ENCODE measurements at regions not wholly inside any gene's neighbourhood (a gene's known extent, or its start where the extent isn't known, plus 50 kb on each side); places are given as distances from the start of the nearest gene placed in this dataset.

DNA sequence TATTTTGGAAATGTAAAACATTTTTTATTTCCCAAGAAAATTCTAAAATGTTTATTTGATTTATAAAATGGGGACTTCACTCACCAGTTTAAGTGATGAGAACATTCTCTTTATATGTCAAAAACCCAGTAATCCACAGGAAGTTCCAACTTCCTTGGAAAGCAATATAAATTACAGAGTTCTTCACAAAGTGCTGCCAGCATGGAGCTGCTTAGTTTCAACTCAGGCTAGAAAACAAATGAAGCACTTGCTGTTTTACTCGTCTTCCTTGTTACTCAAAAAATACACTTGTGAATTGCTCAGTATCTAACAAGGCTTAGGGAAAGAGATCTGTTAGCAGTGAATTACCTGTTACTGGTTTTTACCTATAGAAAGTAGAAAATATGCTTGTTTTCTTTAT is 942.7 kb upstream of the MDGA2 start:
- TF ChIP-seq, protein P1, sequence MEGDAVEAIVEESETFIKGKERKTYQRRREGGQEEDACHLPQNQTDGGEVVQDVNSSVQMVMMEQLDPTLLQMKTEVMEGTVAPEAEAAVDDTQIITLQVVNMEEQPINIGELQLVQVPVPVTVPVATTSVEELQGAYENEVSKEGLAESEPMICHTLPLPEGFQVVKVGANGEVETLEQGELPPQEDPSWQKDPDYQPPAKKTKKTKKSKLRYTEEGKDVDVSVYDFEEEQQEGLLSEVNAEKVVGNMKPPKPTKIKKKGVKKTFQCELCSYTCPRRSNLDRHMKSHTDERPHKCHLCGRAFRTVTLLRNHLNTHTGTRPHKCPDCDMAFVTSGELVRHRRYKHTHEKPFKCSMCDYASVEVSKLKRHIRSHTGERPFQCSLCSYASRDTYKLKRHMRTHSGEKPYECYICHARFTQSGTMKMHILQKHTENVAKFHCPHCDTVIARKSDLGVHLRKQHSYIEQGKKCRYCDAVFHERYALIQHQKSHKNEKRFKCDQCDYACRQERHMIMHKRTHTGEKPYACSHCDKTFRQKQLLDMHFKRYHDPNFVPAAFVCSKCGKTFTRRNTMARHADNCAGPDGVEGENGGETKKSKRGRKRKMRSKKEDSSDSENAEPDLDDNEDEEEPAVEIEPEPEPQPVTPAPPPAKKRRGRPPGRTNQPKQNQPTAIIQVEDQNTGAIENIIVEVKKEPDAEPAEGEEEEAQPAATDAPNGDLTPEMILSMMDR (IDR thresholded peaks at IDR 0.05), result no peak
- TF ChIP-seq EZH2phosphoT487 (IDR thresholded peaks at IDR 0.05) (no peak), EZH2 (IDR thresholded peaks at IDR 0.05) (no peak)

All from neural progenitor cell (in vitro differentiated cells).